Esophagus squamous epithelium (tissue), 5 donors: ENCODE measurements at regions not wholly inside any gene's neighbourhood (a gene's known extent, or its start where the extent isn't known, plus 50 kb on each side); places are given as distances from the start of the nearest gene placed in this dataset.

Experiments used
- DNase-seq: peaks from one replicate; lab custom pipeline; 2025; lab: John Stamatoyannopoulos, UW
- H3K27ac ChIP-seq, 4 donors: fragments of 200-600 bp; sonication (generic); one replicate each; pipeline ENCODE4 v1.5.1; 2016 to 2019; ENCODE audit warnings: mild to moderate bottlenecking in 1 of 4
- H3K27me3 ChIP-seq, 4 donors: fragments of 200-600 bp; sonication (generic); 1 replicate in 3 of 4; 2 replicates in 1 of 4; pipeline versions ENCODE4 v1.5.1 to v1.6.0; 2017 to 2021; ENCODE audit warnings: antibody characterized with exemption in 1 of 4
- H3K36me3 ChIP-seq, 3 donors: fragments of 200-600 bp; sonication (generic); one replicate each; pipeline ENCODE4 v1.5.1; 2016 to 2019
- H3K4me1 ChIP-seq, 3 donors: fragments of 200-600 bp; sonication (generic); one replicate each; pipeline ENCODE4 v1.5.1; 2017 to 2019
- H3K4me3 ChIP-seq, 4 donors: fragments of 200-600 bp; sonication (generic); 1 replicate in 3 of 4; 2 replicates in 1 of 4; pipeline ENCODE4 v1.5.1; 2016 to 2019; ENCODE audit warnings: mild to moderate bottlenecking in 2 of 4, moderate library complexity in 1 of 4
- H3K9me3 ChIP-seq, 3 donors: fragments of 200-600 bp; sonication (generic); one replicate each; pipeline ENCODE4 v1.5.1; 2016 to 2019
- POLR2A ChIP-seq, 4 donors: fragments of 450-650 bp; IDR thresholded peaks; one replicate each; pipeline ENCODE4 v1.6.1; 2017; ENCODE audit warnings: antibody characterized with exemption in 4 of 4, mild to moderate bottlenecking in 4 of 4, moderate library complexity in 3 of 4
- WGBS, 2 donors: methylation state at CpG; one replicate each; pipeline ENCODE4 v1.1.5; 2018; 5-methylcytosine and 5-hydroxymethylcytosine counted together
- intact Hi-C: fragments of 100-400 bp; cut with DNase I; formaldehyde crosslinking; loops from one replicate; pipeline ENCODE4 v1.15.0; 2022
- TF ChIP-seq, protein P1 (sequence below), 6 experiments: fragments of 450-650 bp in 4 of 6; fragments of 200-600 bp in 2 of 6; sonication (generic) in 2 of 6; IDR thresholded peaks; one replicate each; pipeline ENCODE4 v1.5.1; 2016 to 2019; ENCODE audit warnings: antibody characterized with exemption in 6 of 6, mild to moderate bottlenecking in 4 of 6, moderate library complexity in 4 of 6
- donor health status: DM: yes; HTN: yes; CAD: no.

DNA sequence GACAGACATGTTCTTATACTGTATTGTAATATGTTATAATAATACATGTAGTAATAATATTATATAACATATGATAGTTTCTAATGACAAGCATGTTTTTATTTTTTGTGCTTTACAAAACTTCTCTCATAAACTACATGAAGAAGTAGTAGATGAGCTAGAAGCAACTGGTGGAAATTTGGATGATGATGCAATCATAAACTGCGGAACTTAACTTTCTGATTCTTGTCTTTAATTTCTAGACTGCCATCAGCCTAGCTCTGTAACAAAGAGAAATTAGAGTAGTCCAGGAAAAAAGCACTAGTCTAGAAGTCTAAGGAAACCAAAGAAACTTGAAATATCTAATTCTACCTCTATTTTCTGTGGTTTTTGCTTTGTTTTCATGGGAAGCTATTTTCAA lies 71.0 kb upstream of the SPATS2L start:
- TF ChIP-seq, protein P1, sequence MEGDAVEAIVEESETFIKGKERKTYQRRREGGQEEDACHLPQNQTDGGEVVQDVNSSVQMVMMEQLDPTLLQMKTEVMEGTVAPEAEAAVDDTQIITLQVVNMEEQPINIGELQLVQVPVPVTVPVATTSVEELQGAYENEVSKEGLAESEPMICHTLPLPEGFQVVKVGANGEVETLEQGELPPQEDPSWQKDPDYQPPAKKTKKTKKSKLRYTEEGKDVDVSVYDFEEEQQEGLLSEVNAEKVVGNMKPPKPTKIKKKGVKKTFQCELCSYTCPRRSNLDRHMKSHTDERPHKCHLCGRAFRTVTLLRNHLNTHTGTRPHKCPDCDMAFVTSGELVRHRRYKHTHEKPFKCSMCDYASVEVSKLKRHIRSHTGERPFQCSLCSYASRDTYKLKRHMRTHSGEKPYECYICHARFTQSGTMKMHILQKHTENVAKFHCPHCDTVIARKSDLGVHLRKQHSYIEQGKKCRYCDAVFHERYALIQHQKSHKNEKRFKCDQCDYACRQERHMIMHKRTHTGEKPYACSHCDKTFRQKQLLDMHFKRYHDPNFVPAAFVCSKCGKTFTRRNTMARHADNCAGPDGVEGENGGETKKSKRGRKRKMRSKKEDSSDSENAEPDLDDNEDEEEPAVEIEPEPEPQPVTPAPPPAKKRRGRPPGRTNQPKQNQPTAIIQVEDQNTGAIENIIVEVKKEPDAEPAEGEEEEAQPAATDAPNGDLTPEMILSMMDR (IDR thresholded peaks at IDR 0.05): no peak
- no peak for TF ChIP-seq POLR2A (IDR thresholded peaks at IDR 0.05)
- WGBS, 2 donors: 91 to 100% methylated on average over 1 of the region's 1 CpG
- Histone ChIP-seq H3K9me3 (no peaks in the 10 kb centered on the region), H3K27me3 (no peaks in the 10 kb centered on the region), H3K4me1 (no peaks in the 10 kb centered on the region), H3K4me3 (no peak overlapping the region), H3K36me3 (no peaks in the 10 kb centered on the region), H3K27ac (no peak overlapping the region)
- intact Hi-C loops: no loop called here
- DNase-seq: no peak

DNA sequence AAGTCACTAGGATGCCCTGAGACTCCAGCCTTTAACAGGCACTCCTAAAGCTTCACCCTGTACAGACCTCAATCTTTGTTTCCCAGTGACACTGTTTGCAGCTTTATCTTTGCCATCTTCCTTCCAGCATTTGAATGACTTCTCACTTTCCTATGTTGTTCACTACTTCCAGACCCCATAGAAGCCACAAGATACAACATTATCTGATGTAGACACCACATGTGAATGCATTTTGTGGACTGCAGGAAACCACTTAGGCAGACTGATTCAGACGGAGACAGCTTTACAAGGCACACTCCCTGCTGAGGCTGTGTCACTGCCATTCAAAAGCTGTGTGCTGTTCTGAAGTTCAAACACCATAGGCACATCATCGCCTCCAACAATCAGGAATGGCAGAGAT lies 67.3 kb upstream of the SPATS2L start:
- Histone ChIP-seq H3K27me3 (no peaks in the 10 kb centered on the region), H3K36me3 (no peaks in the 10 kb centered on the region), H3K4me1 (no peaks in the 10 kb centered on the region), H3K27ac (no peak overlapping the region), H3K9me3 (no peaks in the 10 kb centered on the region), H3K4me3 (no peak overlapping the region)
- TF ChIP-seq, protein P1 (IDR thresholded peaks at IDR 0.05): no peak
- no peak for TF ChIP-seq POLR2A (IDR thresholded peaks at IDR 0.05)
- 69 to 80% methylated on average over 2 of the region's 2 CpGs for WGBS, 2 donors
- intact Hi-C loops: no loop called here
- no peak for DNase-seq

DNA sequence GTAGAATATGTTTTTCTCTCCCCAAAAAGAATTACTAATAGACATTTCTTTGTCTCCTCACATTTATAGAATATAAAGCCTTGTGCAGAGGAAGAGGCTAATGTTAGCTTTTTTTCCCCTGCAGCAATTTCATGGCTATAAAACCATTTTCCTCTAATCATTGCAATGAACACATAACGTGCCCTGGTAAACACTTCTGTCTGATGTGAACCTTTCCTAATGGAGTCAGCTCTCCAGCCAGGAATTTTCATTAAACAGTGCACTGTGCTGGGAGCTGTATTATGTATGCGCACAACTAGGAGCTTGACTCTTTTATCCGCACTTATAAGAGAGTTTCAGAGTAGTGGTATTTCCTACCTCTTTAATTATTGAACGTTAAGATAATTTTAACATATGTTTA lies 63.9 kb upstream of the SPATS2L start:
- Histone ChIP-seq H3K36me3 (no peaks in the 10 kb centered on the region), H3K9me3 (no peaks in the 10 kb centered on the region), H3K27ac (no peak overlapping the region), H3K4me3 (no peak overlapping the region), H3K27me3 (no peaks in the 10 kb centered on the region), H3K4me1 (no peaks in the 10 kb centered on the region)
- TF ChIP-seq, protein P1 (IDR thresholded peaks at IDR 0.05): no peak
- no peak for TF ChIP-seq POLR2A (IDR thresholded peaks at IDR 0.05)
- DNase-seq: no peak
- WGBS, 2 donors: 73 to 79% methylated on average over 4 of the region's 4 CpGs
- intact Hi-C loops: no loop called here

DNA sequence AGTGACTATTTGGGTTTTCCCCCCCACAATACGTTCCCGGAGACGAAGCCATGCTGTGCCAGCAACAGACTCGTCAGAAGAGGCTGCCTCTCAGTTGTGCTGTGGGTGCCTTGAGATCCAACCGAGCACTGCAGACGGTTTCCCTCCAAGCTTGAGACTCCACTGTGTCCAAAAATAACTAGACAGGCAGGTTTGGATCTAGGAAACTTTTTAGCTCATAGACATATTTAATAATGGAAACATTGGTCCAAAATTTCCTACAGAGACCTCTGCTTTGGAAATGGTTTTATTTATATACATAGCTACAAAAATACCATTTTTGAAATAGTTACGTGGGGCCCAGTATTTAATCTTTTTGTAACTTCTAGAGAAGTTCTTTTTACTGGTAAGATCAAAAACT lies 63.1 kb upstream of the SPATS2L start:
- Histone ChIP-seq H3K27me3 (no peaks in the 10 kb centered on the region), H3K4me1 (no peaks in the 10 kb centered on the region), H3K4me3 (no peak overlapping the region), H3K9me3 (no peaks in the 10 kb centered on the region), H3K36me3 (no peaks in the 10 kb centered on the region), H3K27ac (no peak overlapping the region)
- DNase-seq: no peak
- TF ChIP-seq, protein P1 (IDR thresholded peaks at IDR 0.05): no peak
- TF ChIP-seq POLR2A (IDR thresholded peaks at IDR 0.05): no peak
- WGBS, 2 donors: 73 to 98% methylated on average over 5 to 6 of the region's 7 CpGs
- intact Hi-C loops: no loop called here

DNA sequence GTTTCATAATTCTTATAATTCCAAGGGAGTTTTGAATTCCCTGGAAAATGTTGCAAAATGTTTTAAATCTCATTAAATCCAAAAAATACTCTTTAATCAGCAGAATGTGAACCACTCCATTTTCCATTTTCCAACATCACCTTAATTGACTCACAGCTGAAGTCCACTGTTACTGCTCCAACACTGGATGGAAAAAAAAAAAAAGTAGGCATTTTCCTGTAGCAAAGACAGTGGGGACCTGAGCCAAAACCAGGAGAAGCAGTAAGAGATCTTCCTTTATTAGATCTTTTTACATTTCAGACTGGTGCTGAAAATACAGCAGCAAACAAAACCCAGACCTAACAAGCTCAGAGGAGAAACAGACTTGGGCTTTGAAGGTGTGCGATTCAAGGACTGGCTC lies 62.4 kb upstream of the SPATS2L start:
- H3K4me3 ChIP-seq: no peak overlapping the region
- no peaks in the 10 kb centered on the region for H3K4me1 ChIP-seq
- intact Hi-C loops: no loop called here
- H3K36me3 ChIP-seq: no peaks in the 10 kb centered on the region
- H3K27ac ChIP-seq: no peak overlapping the region
- no peak for TF ChIP-seq POLR2A (IDR thresholded peaks at IDR 0.05)
- TF ChIP-seq, protein P1 (IDR thresholded peaks at IDR 0.05): no peak
- H3K9me3 ChIP-seq: no peaks in the 10 kb centered on the region
- DNase-seq: no peak
- H3K27me3 ChIP-seq: no peaks in the 10 kb centered on the region
- 94% methylated on average over 1 of the region's 1 CpG for WGBS, 2 donors
